D721Med (cell line): ENCODE measurements at regions not wholly inside any gene's neighbourhood (a gene's known extent, or its start where the extent isn't known, plus 50 kb on each side); places are given as distances from the start of the nearest gene placed in this dataset.
"Not testable (repeated sequence)": the region's sequence is repeated elsewhere in the genome, so short reads cannot be mapped to it uniquely, and the experiment has no call there.

Source experiments
- DNase-seq: peaks from one replicate; pipeline ENCODE4 v3.0.0; 2011; ENCODE audit warnings: low spot score; ENCODE audit not compliant: insufficient read length
- FAIRE-seq: peaks from 2 replicates; lab custom pipeline; 2011; peaks lifted over from hg19 to GRCh38; lab: Jason Lieb, UNC
- CTCF ChIP-seq: IDR thresholded peaks from 2 replicates; pipeline ENCODE4 v1.5.1; 2012; ENCODE audit warnings: mild to moderate bottlenecking, control low read depth; ENCODE audit not compliant: insufficient read depth; ENCODE audit errors: missing control alignments

- FAIRE-seq (no peak), DNase-seq (no peak)
- TF ChIP-seq CTCF, result no peak
Measured at GRCh38 chrX:555725-556666, 74.6 kb upstream of the SHOX start.

- DNase-seq, FAIRE-seq: not testable (repeated sequence)
Measured at GRCh38 chrX:557601-558000, 73.0 kb upstream of the SHOX start.

- not testable (repeated sequence) for FAIRE-seq, DNase-seq
Measured at GRCh38 chrX:559282-559681, 71.3 kb upstream of the SHOX start.

- TF ChIP-seq CTCF, result no peak
- DNase-seq (no peak), FAIRE-seq (no peak)
Measured at GRCh38 chrX:567891-568290, 62.7 kb upstream of the SHOX start.

- no peak for TF ChIP-seq CTCF
- no peak for FAIRE-seq
- DNase-seq, result no peak
Measured at GRCh38 chrX:568311-568710, 62.3 kb upstream of the SHOX start.

- FAIRE-seq (no peak), DNase-seq (no peak)
- TF ChIP-seq CTCF, result no peak
Measured at GRCh38 chrX:572538-573124, 58.0 kb upstream of the SHOX start.

- TF ChIP-seq CTCF, result no peak
Measured at GRCh38 chrX:574251-574650, 56.3 kb upstream of the SHOX start.

GRCh38 chrX:574830-575229 lies 55.8 kb upstream of the SHOX start:
- DNase-seq (no peak), FAIRE-seq (no peak)
- no peak for TF ChIP-seq CTCF

More at GRCh38 chrX:574251-574650, 56.3 kb upstream of the SHOX start:
- no peak for FAIRE-seq
- DNase-seq, result no peak
